Thymus (tissue), 11 donors: ENCODE measurements at regions not wholly inside any gene's neighbourhood (a gene's known extent, or its start where the extent isn't known, plus 50 kb on each side); places are given as distances from the start of the nearest gene placed in this dataset.

Experiments
- DNase-seq, 9 donors: peaks; one replicate each; pipeline ENCODE4 v3.0.0-alpha.2; 2013; ENCODE audit warnings: low spot score in 9 of 9, low read depth in 6 of 9, missing footprints in 1 of 9
- H3K27ac ChIP-seq, 2 donors: one replicate each; pipeline ENCODE4 v1.5.1; 2013; ENCODE audit warnings: control low read depth in 1 of 2, low read depth in 1 of 2, low read length in 1 of 2, mild to moderate bottlenecking in 1 of 2, moderate library complexity in 1 of 2
- H3K27me3 ChIP-seq, 2 donors: one replicate each; pipeline ENCODE4 v1.5.1; 2013; ENCODE audit warnings: low read length in 1 of 2; ENCODE audit not compliant: control insufficient read depth in 2 of 2, insufficient read depth in 1 of 2
- H3K36me3 ChIP-seq, 2 donors: one replicate each; pipeline ENCODE4 v1.5.1; 2013; ENCODE audit warnings: low read length in 1 of 2, mild to moderate bottlenecking in 1 of 2, moderate library complexity in 1 of 2; ENCODE audit not compliant: control insufficient read depth in 2 of 2, insufficient read depth in 2 of 2
- H3K4me1 ChIP-seq, 2 donors: one replicate each; pipeline ENCODE4 v1.5.1; 2013; ENCODE audit warnings: low read length in 2 of 2; ENCODE audit not compliant: control insufficient read depth in 2 of 2, insufficient read depth in 2 of 2
- H3K4me3 ChIP-seq, 2 donors: one replicate each; pipeline ENCODE4 v1.5.1; 2013; ENCODE audit warnings: low read length in 2 of 2, control low read depth in 1 of 2, mild to moderate bottlenecking in 1 of 2
- H3K9me3 ChIP-seq, 2 donors: one replicate each; pipeline ENCODE4 v1.5.1; 2013; ENCODE audit warnings: low read length in 1 of 2, mild to moderate bottlenecking in 1 of 2; ENCODE audit not compliant: control insufficient read depth in 2 of 2, insufficient read depth in 1 of 2
- WGBS: extraction: QIAGEN DNeasy Blood & Tissue Kit; methylation state at CpG from one replicate; pipeline ENCODE4 v1.1.7; 2013; 5-methylcytosine and 5-hydroxymethylcytosine counted together
- donor health status: healthy.

GRCh38 chr20:39862470-39862891 lies 826.6 kb downstream of the MAFB start:
- no peak overlapping the region for H3K4me3 ChIP-seq
- no peaks in the 10 kb centered on the region for H3K36me3 ChIP-seq
- H3K27me3 ChIP-seq: no peaks in the 10 kb centered on the region
- H3K27ac ChIP-seq: no peak overlapping the region
- no peak for DNase-seq
- no peaks in the 10 kb centered on the region for H3K9me3 ChIP-seq
- WGBS: 80% methylated on average over 4 of the region's 4 CpGs
- H3K4me1 ChIP-seq: no peaks in the 10 kb centered on the region

GRCh38 chr20:39861381-39861780 lies 827.7 kb downstream of the MAFB start:
- Histone ChIP-seq H3K4me3 (no peak overlapping the region), H3K36me3 (no peaks in the 10 kb centered on the region), H3K4me1 (no peaks in the 10 kb centered on the region), H3K27me3 (no peaks in the 10 kb centered on the region), H3K27ac (no peak overlapping the region), H3K9me3 (no peaks in the 10 kb centered on the region)
- 82% methylated on average over 1 of the region's 1 CpG for WGBS
- DNase-seq: no peak

GRCh38 chr20:39857835-39858234 lies 831.2 kb downstream of the MAFB start:
- Histone ChIP-seq H3K27me3 (no peaks in the 10 kb centered on the region), H3K4me3 (no peak overlapping the region), H3K27ac (no peak overlapping the region), H3K36me3 (no peaks in the 10 kb centered on the region), H3K4me1 (no peaks in the 10 kb centered on the region), H3K9me3 (no peaks in the 10 kb centered on the region)
- whole genome bisulfite sequencing: 97% methylated on average over 1 of the region's 1 CpG
- no peak for DNase-seq

GRCh38 chr20:39857187-39857586 lies 831.8 kb downstream of the MAFB start:
- 85% methylated on average over 1 of the region's 1 CpG for WGBS
- no peaks in the 10 kb centered on the region for H3K27me3 ChIP-seq
- no peaks in the 10 kb centered on the region for H3K9me3 ChIP-seq
- H3K4me1 ChIP-seq: no peaks in the 10 kb centered on the region
- no peaks in the 10 kb centered on the region for H3K36me3 ChIP-seq
- no peak overlapping the region for H3K4me3 ChIP-seq
- no peak for DNase-seq
- no peak overlapping the region for H3K27ac ChIP-seq

- Histone ChIP-seq H3K4me1 (no peaks in the 10 kb centered on the region), H3K36me3 (no peaks in the 10 kb centered on the region), H3K9me3 (no peaks in the 10 kb centered on the region), H3K4me3 (no peak overlapping the region), H3K27ac (no peak overlapping the region), H3K27me3 (no peaks in the 10 kb centered on the region)
- WGBS: 96% methylated on average over 3 of the region's 3 CpGs
- no peak for DNase-seq
Observed at GRCh38 chr20:39855799-39856198, 833.2 kb downstream of the MAFB start.

- Histone ChIP-seq H3K9me3 (no peaks in the 10 kb centered on the region), H3K27ac (no peak overlapping the region), H3K27me3 (no peaks in the 10 kb centered on the region), H3K4me3 (no peak overlapping the region), H3K36me3 (no peaks in the 10 kb centered on the region), H3K4me1 (no peaks in the 10 kb centered on the region)
- DNase-seq: no peak
- 93% methylated on average over 1 of the region's 1 CpG for WGBS
Observed at GRCh38 chr20:39855056-39855455, 834.0 kb downstream of the MAFB start.

GRCh38 chr20:39853636-39854035 lies 835.4 kb downstream of the MAFB start:
- 74% methylated on average over 2 of the region's 2 CpGs for WGBS
- H3K4me3 ChIP-seq: no peak overlapping the region
- no peak overlapping the region for H3K27ac ChIP-seq
- no peaks in the 10 kb centered on the region for H3K9me3 ChIP-seq
- no peak for DNase-seq
- no peaks in the 10 kb centered on the region for H3K4me1 ChIP-seq
- H3K36me3 ChIP-seq: no peaks in the 10 kb centered on the region
- no peaks in the 10 kb centered on the region for H3K27me3 ChIP-seq

- no peak overlapping the region for H3K27ac ChIP-seq
- no peak overlapping the region for H3K4me3 ChIP-seq
- no peaks in the 10 kb centered on the region for H3K27me3 ChIP-seq
- H3K9me3 ChIP-seq: no peaks in the 10 kb centered on the region
- no peaks in the 10 kb centered on the region for H3K36me3 ChIP-seq
- WGBS: 88% methylated on average over 3 of the region's 3 CpGs
- DNase-seq: no peak
- no peaks in the 10 kb centered on the region for H3K4me1 ChIP-seq
Observed at GRCh38 chr20:39853050-39853449, 836.0 kb downstream of the MAFB start.

- Histone ChIP-seq H3K36me3 (no peaks in the 10 kb centered on the region), H3K4me1 (no peaks in the 10 kb centered on the region), H3K27me3 (no peaks in the 10 kb centered on the region), H3K4me3 (no peak overlapping the region), H3K9me3 (no peaks in the 10 kb centered on the region), H3K27ac (no peak overlapping the region)
- DNase-seq: no peak
- 74% methylated on average over 3 of the region's 3 CpGs for WGBS
Observed at GRCh38 chr20:39851459-39851858, 837.6 kb downstream of the MAFB start.

GRCh38 chr20:39850821-39851330 lies 838.2 kb downstream of the MAFB start:
- DNase-seq: no peak
- no peaks in the 10 kb centered on the region for H3K9me3 ChIP-seq
- no peaks in the 10 kb centered on the region for H3K36me3 ChIP-seq
- no peak overlapping the region for H3K27ac ChIP-seq
- no peaks in the 10 kb centered on the region for H3K4me1 ChIP-seq
- H3K27me3 ChIP-seq: no peaks in the 10 kb centered on the region
- no peak overlapping the region for H3K4me3 ChIP-seq
- 79% methylated on average over 5 of the region's 5 CpGs for WGBS
